WTC11 (cell line): ENCODE measurements at regions not wholly inside any gene's neighbourhood (a gene's known extent, or its start where the extent isn't known, plus 50 kb on each side); places are given as distances from the start of the nearest gene placed in this dataset.

Experiments used
- ELF4 ChIP-seq: sonication (generic); formaldehyde crosslinking; IDR thresholded peaks from 2 replicates; pipeline ENCODE4 v1.8.1; 2022; ENCODE audit warnings: low read depth, mild to moderate bottlenecking, moderate library complexity, missing genetic modification reagents
- NR2C2 ChIP-seq: sonication (generic); formaldehyde crosslinking; IDR thresholded peaks from 2 replicates; pipeline ENCODE4 v1.8.0; 2022; ENCODE audit warnings: mild to moderate bottlenecking, missing genetic modification reagents
- NR3C1 ChIP-seq: sonication (generic); formaldehyde crosslinking; conservative IDR thresholded peaks from 2 replicates; pipeline ENCODE4 v1.8.1; 2023; ENCODE audit warnings: low read depth, mild to moderate bottlenecking, missing genetic modification reagents
- SP1 ChIP-seq: sonication (generic); formaldehyde crosslinking; conservative IDR thresholded peaks from 2 replicates; pipeline ENCODE4 v1.8.1; 2022; ENCODE audit warnings: missing genetic modification reagents
- ZNF138 ChIP-seq: sonication (generic); formaldehyde crosslinking; conservative IDR thresholded peaks from 2 replicates; pipeline ENCODE4 v1.8.1; 2022; ENCODE audit warnings: mild to moderate bottlenecking, moderate library complexity, missing genetic modification reagents
- TF ChIP-seq, protein P1 (sequence below): sonication (generic); formaldehyde crosslinking; IDR thresholded peaks from 2 replicates; pipeline ENCODE4 v1.8.0; 2022; ENCODE audit warnings: mild to moderate bottlenecking, missing genetic modification reagents
- TF ChIP-seq, protein P2 (sequence below): fragments of 200-600 bp; IDR thresholded peaks from 2 replicates; pipeline ENCODE4 v1.8.0; 2022; ENCODE audit warnings: antibody characterized with exemption
- TF ChIP-seq, protein P3 (sequence below): sonication (generic); formaldehyde crosslinking; IDR thresholded peaks from 2 replicates; pipeline ENCODE4 v1.8.1; 2023; ENCODE audit warnings: mild to moderate bottlenecking, missing genetic modification reagents, moderate library complexity
- TF ChIP-seq, protein P4 (sequence below): sonication (generic); formaldehyde crosslinking; conservative IDR thresholded peaks from 2 replicates; pipeline ENCODE4 v1.8.1; 2022; ENCODE audit warnings: mild to moderate bottlenecking, missing genetic modification reagents
- TF ChIP-seq, protein P5 (sequence below): sonication (generic); formaldehyde crosslinking; IDR thresholded peaks from 2 replicates; pipeline ENCODE4 v1.8.1; 2022; ENCODE audit warnings: mild to moderate bottlenecking, missing genetic modification reagents, moderate library complexity, borderline replicate concordance
- TF ChIP-seq, protein P6 (sequence below): sonication (generic); formaldehyde crosslinking; IDR thresholded peaks from 2 replicates; pipeline ENCODE4 v1.8.1; 2023; ENCODE audit warnings: mild to moderate bottlenecking, moderate library complexity, missing genetic modification reagents

DNA sequence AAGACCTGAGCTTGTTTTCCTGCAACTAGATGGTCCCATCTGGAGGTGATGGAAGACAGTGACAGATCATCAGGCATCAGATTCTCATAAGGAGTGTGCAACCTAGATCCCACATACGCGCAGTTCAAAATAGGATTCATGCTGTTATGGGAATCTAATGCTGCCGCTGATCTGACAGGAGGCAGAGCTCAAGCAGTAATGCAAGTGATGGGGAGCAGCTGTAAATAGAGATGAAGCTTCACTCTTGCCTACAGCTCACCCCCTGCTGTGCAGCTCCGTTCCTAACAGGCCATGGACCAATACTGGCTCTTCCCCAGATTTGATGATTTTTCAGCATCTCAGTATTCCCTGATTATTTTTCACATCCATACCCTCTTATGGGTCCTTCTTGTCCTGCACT is 208.4 kb upstream of the RXFP2 start:
- TF ChIP-seq, protein P1, sequence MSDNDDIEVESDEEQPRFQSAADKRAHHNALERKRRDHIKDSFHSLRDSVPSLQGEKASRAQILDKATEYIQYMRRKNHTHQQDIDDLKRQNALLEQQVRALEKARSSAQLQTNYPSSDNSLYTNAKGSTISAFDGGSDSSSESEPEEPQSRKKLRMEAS (CRISPR knock-in tag), result no peak
- TF ChIP-seq, protein P2, sequence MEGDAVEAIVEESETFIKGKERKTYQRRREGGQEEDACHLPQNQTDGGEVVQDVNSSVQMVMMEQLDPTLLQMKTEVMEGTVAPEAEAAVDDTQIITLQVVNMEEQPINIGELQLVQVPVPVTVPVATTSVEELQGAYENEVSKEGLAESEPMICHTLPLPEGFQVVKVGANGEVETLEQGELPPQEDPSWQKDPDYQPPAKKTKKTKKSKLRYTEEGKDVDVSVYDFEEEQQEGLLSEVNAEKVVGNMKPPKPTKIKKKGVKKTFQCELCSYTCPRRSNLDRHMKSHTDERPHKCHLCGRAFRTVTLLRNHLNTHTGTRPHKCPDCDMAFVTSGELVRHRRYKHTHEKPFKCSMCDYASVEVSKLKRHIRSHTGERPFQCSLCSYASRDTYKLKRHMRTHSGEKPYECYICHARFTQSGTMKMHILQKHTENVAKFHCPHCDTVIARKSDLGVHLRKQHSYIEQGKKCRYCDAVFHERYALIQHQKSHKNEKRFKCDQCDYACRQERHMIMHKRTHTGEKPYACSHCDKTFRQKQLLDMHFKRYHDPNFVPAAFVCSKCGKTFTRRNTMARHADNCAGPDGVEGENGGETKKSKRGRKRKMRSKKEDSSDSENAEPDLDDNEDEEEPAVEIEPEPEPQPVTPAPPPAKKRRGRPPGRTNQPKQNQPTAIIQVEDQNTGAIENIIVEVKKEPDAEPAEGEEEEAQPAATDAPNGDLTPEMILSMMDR, result no peak
- no peak for TF ChIP-seq SP1 (CRISPR knock-in tag)
- TF ChIP-seq, protein P3, sequence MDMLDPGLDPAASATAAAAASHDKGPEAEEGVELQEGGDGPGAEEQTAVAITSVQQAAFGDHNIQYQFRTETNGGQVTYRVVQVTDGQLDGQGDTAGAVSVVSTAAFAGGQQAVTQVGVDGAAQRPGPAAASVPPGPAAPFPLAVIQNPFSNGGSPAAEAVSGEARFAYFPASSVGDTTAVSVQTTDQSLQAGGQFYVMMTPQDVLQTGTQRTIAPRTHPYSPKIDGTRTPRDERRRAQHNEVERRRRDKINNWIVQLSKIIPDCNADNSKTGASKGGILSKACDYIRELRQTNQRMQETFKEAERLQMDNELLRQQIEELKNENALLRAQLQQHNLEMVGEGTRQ (CRISPR knock-in tag), result no peak
- TF ChIP-seq, protein P4, sequence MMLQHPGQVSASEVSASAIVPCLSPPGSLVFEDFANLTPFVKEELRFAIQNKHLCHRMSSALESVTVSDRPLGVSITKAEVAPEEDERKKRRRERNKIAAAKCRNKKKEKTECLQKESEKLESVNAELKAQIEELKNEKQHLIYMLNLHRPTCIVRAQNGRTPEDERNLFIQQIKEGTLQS (CRISPR knock-in tag), result no peak
- TF ChIP-seq, protein P5, sequence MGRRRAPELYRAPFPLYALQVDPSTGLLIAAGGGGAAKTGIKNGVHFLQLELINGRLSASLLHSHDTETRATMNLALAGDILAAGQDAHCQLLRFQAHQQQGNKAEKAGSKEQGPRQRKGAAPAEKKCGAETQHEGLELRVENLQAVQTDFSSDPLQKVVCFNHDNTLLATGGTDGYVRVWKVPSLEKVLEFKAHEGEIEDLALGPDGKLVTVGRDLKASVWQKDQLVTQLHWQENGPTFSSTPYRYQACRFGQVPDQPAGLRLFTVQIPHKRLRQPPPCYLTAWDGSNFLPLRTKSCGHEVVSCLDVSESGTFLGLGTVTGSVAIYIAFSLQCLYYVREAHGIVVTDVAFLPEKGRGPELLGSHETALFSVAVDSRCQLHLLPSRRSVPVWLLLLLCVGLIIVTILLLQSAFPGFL (CRISPR knock-in tag), result no peak
- TF ChIP-seq, protein P6, sequence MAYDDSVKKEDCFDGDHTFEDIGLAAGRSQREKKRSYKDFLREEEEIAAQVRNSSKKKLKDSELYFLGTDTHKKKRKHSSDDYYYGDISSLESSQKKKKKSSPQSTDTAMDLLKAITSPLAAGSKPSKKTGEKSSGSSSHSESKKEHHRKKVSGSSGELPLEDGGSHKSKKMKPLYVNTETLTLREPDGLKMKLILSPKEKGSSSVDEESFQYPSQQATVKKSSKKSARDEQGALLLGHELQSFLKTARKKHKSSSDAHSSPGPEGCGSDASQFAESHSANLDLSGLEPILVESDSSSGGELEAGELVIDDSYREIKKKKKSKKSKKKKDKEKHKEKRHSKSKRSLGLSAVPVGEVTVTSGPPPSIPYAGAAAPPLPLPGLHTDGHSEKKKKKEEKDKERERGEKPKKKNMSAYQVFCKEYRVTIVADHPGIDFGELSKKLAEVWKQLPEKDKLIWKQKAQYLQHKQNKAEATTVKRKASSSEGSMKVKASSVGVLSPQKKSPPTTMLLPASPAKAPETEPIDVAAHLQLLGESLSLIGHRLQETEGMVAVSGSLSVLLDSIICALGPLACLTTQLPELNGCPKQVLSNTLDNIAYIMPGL (CRISPR knock-in tag), result no peak
- no peak for TF ChIP-seq NR3C1 (CRISPR knock-in tag)
- TF ChIP-seq ELF4, result no peak
- no peak for TF ChIP-seq NR2C2 (CRISPR knock-in tag)
- no peak for TF ChIP-seq ZNF138
